Liver (tissue), 8 donors: ENCODE measurements at regions not wholly inside any gene's neighbourhood (a gene's known extent, or its start where the extent isn't known, plus 50 kb on each side); places are given as distances from the start of the nearest gene placed in this dataset.

ENCODE experiments used
- DNase-seq: peaks from one replicate; pipeline ENCODE4 v3.0.0-alpha.2; 2017; ENCODE audit warnings: low spot score
- H3K27ac ChIP-seq, 2 donors: one replicate each; pipeline ENCODE4 v1.7.0; 2013; ENCODE audit warnings: inconsistent platforms in 2 of 2, low read length in 2 of 2, control low read depth in 1 of 2, low read depth in 1 of 2, mild to moderate bottlenecking in 1 of 2
- H3K27me3 ChIP-seq, 4 donors: one replicate each; pipeline versions ENCODE4 v1.6.1 to v1.7.0; 2013; ENCODE audit warnings: low read length in 3 of 4, inconsistent platforms in 1 of 4, mild to moderate bottlenecking in 1 of 4, moderate library complexity in 1 of 4; ENCODE audit not compliant: control insufficient read depth in 4 of 4, insufficient read depth in 4 of 4
- H3K36me3 ChIP-seq, 4 donors: one replicate each; pipeline versions ENCODE4 v1.6.1 to v1.7.0; 2013; ENCODE audit warnings: low read length in 3 of 4, mild to moderate bottlenecking in 3 of 4, low read depth in 1 of 4, moderate library complexity in 1 of 4; ENCODE audit not compliant: control insufficient read depth in 4 of 4, insufficient read depth in 3 of 4
- H3K4me1 ChIP-seq, 4 donors: one replicate each; pipeline versions ENCODE4 v1.6.1 to v1.7.0; 2013; ENCODE audit warnings: low read length in 3 of 4, mild to moderate bottlenecking in 3 of 4, moderate library complexity in 1 of 4; ENCODE audit not compliant: control insufficient read depth in 4 of 4, insufficient read depth in 4 of 4
- H3K4me3 ChIP-seq, 3 donors: one replicate each; pipeline versions ENCODE4 v1.6.1 to v1.7.0; 2013; ENCODE audit warnings: low read length in 3 of 3, control low read depth in 1 of 3, low read depth in 1 of 3, mild to moderate bottlenecking in 1 of 3
- H3K9ac ChIP-seq, 2 donors: one replicate each; pipeline ENCODE4 v1.7.0; 2013; ENCODE audit warnings: low read length in 2 of 2, mild to moderate bottlenecking in 2 of 2, moderate library complexity in 2 of 2, control low read depth in 1 of 2, low read depth in 1 of 2
- H3K9me3 ChIP-seq, 4 donors: one replicate each; pipeline versions ENCODE4 v1.6.1 to v1.7.0; 2013; ENCODE audit warnings: low read length in 3 of 4; ENCODE audit not compliant: control insufficient read depth in 4 of 4
- ATF3 ChIP-seq: IDR thresholded peaks from 2 replicates; pipeline ENCODE4 v1.6.1; 2016; ENCODE audit warnings: antibody characterized with exemption
- CTCF ChIP-seq: fragments of 150-350 bp; IDR thresholded peaks from 2 replicates; pipeline ENCODE4 v1.5.1; 2017; ENCODE audit warnings: improper control_type of control experiment, low read depth, low read length; ENCODE audit not compliant: missing input control
- EGR1 ChIP-seq, 2 donors: IDR thresholded peaks; 2 replicates each; pipeline ENCODE4 v1.6.1; 2016 to 2018; ENCODE audit warnings: antibody characterized with exemption in 2 of 2, low read depth in 2 of 2
- FOXA1 ChIP-seq: IDR thresholded peaks from 2 replicates; pipeline ENCODE4 v1.6.1; 2016; ENCODE audit warnings: antibody characterized with exemption
- FOXA2 ChIP-seq: IDR thresholded peaks from 2 replicates; pipeline ENCODE4 v1.6.1; 2016; ENCODE audit warnings: antibody characterized with exemption
- GABPA ChIP-seq, 2 donors: IDR thresholded peaks in 1 of 2; conservative IDR thresholded peaks in 1 of 2; 2 replicates each; pipeline ENCODE4 v1.6.1; 2016; ENCODE audit warnings: antibody characterized with exemption in 2 of 2, mild to moderate bottlenecking in 1 of 2, moderate library complexity in 1 of 2
- HNF4A ChIP-seq, 2 donors: conservative IDR thresholded peaks; 2 replicates each; pipeline ENCODE4 v1.6.1; 2016; ENCODE audit warnings: antibody characterized with exemption in 2 of 2, mild to moderate bottlenecking in 2 of 2
- HNF4G ChIP-seq: IDR thresholded peaks from 2 replicates; pipeline ENCODE4 v1.6.1; 2016; ENCODE audit warnings: antibody characterized with exemption
- JUND ChIP-seq, 2 donors: IDR thresholded peaks; 2 replicates each; pipeline ENCODE4 v1.6.1; 2016; ENCODE audit warnings: antibody characterized with exemption in 2 of 2
- MAX ChIP-seq: IDR thresholded peaks from 2 replicates; pipeline ENCODE4 v1.6.1; 2016; ENCODE audit warnings: antibody characterized with exemption
- NR2F2 ChIP-seq: IDR thresholded peaks from 2 replicates; pipeline ENCODE4 v1.6.1; 2016; ENCODE audit warnings: antibody characterized with exemption
- RAD21 ChIP-seq, 2 donors: IDR thresholded peaks; 2 replicates each; pipeline ENCODE4 v1.6.1; 2016; ENCODE audit warnings: antibody characterized with exemption in 2 of 2, mild to moderate bottlenecking in 2 of 2
- REST ChIP-seq: IDR thresholded peaks from 2 replicates; pipeline ENCODE4 v1.6.1; 2016; ENCODE audit warnings: antibody characterized with exemption, mild to moderate bottlenecking
- RXRA ChIP-seq, 2 donors: IDR thresholded peaks; 2 replicates each; pipeline ENCODE4 v1.6.1; 2017 to 2018; ENCODE audit warnings: antibody characterized with exemption in 2 of 2, mild to moderate bottlenecking in 1 of 2
- TAF1 ChIP-seq: conservative IDR thresholded peaks from 2 replicates; pipeline ENCODE4 v1.6.1; 2016; ENCODE audit warnings: antibody characterized with exemption, mild to moderate bottlenecking
- YY1 ChIP-seq: IDR thresholded peaks from 2 replicates; pipeline ENCODE4 v1.6.1; 2016; ENCODE audit warnings: antibody characterized with exemption, mild to moderate bottlenecking
- ZBTB33 ChIP-seq: IDR thresholded peaks from 2 replicates; pipeline ENCODE4 v1.6.1; 2016; ENCODE audit warnings: antibody characterized with exemption
- WGBS: extraction: QIAGEN DNeasy Blood & Tissue Kit; methylation state at CpG from one replicate; pipeline ENCODE4 v1.1.7; 2013; 5-methylcytosine and 5-hydroxymethylcytosine counted together
- donor health status: healthy.
- donor health status: healthy.
- donor health status: healthy.
- donor health status: healthy.
- donor health status: healthy.

- no peaks in the 10 kb centered on the region for H3K4me1 ChIP-seq
- TF ChIP-seq GABPA (IDR thresholded peaks at IDR 0.05 in 1 of 2, conservative IDR thresholded peaks at IDR 0.05 in 1 of 2) = no peak
- TF ChIP-seq RAD21 (IDR thresholded peaks at IDR 0.05) = no peak
- TF ChIP-seq HNF4A (conservative IDR thresholded peaks at IDR 0.05) = no peak
- TF ChIP-seq RXRA (IDR thresholded peaks at IDR 0.05) = no peak
- no peak for TF ChIP-seq FOXA2
- no peak for TF ChIP-seq JUND (IDR thresholded peaks at IDR 0.05)
- TF ChIP-seq FOXA1 = no peak
- TF ChIP-seq REST = no peak
- TF ChIP-seq HNF4G = no peak
- TF ChIP-seq CTCF = no peak
- TF ChIP-seq ATF3 = no peak
- no peak overlapping the region for H3K4me3 ChIP-seq
- no peaks in the 10 kb centered on the region for H3K36me3 ChIP-seq
- no peak for DNase-seq
- 91% methylated on average over 3 of the region's 3 CpGs for WGBS
- H3K27ac ChIP-seq = no peak overlapping the region
- no peaks in the 10 kb centered on the region for H3K9me3 ChIP-seq
- no peaks in the 10 kb centered on the region for H3K27me3 ChIP-seq
- no peak overlapping the region for H3K9ac ChIP-seq
Measured at GRCh38 chr3:14328422-14328821, 74.0 kb upstream of the SLC6A6 start.

- Histone ChIP-seq H3K36me3 (no peaks in the 10 kb centered on the region), H3K27me3 (no peaks in the 10 kb centered on the region), H3K4me1 (no peaks in the 10 kb centered on the region), H3K9ac (no peak overlapping the region), H3K9me3 (no peaks in the 10 kb centered on the region), H3K27ac (no peak overlapping the region), H3K4me3 (no peak overlapping the region)
- DNase-seq = no peak
- TF ChIP-seq GABPA (IDR thresholded peaks at IDR 0.05 in 1 of 2, conservative IDR thresholded peaks at IDR 0.05 in 1 of 2) = no peak
- no peak for TF ChIP-seq FOXA1
- TF ChIP-seq ATF3 = no peak
- TF ChIP-seq EGR1 (IDR thresholded peaks at IDR 0.05; ENCODE audit: low read depth in 2 of 2) = no peak
- no peak for TF ChIP-seq HNF4G
- TF ChIP-seq MAX = no peak
- TF ChIP-seq YY1 = no peak
- no peak for TF ChIP-seq TAF1
- no peak for TF ChIP-seq NR2F2
- no peak for TF ChIP-seq HNF4A (conservative IDR thresholded peaks at IDR 0.05)
- TF ChIP-seq ZBTB33 = no peak
- WGBS = 45% methylated on average over 11 of the region's 11 CpGs
Measured at GRCh38 chr3:14329116-14329830, 73.1 kb upstream of the SLC6A6 start.
